Spleen (tissue), 11 donors: ENCODE measurements at regions not wholly inside any gene's neighbourhood (a gene's known extent, or its start where the extent isn't known, plus 50 kb on each side); places are given as distances from the start of the nearest gene placed in this dataset.

Experiments used
- DNase-seq: peaks from one replicate; pipeline ENCODE4 v3.0.0-alpha.2; 2020
- H3K27ac ChIP-seq, 8 donors: fragments of 200-600 bp; sonication (generic) in 7 of 8; 1 replicate in 4 of 8; 2 replicates in 4 of 8; pipeline versions ENCODE4 v1.5.0 to v1.8.0; 2016 to 2021; ENCODE audit warnings: inconsistent platforms in 4 of 8, mild to moderate bottlenecking in 4 of 8, moderate library complexity in 1 of 8
- H3K27me3 ChIP-seq, 7 donors: fragments of 200-600 bp; sonication (generic) in 6 of 7; replicated peaks in 1 of 7; 1 replicate in 4 of 7; 2 replicates in 3 of 7; pipeline versions ENCODE4 v1.5.0 to v1.8.0; 2016 to 2021; ENCODE audit warnings: inconsistent platforms in 3 of 7, mild to moderate bottlenecking in 1 of 7
- H3K36me3 ChIP-seq, 6 donors: fragments of 200-600 bp; sonication (generic) in 5 of 6; 1 replicate in 4 of 6; 2 replicates in 2 of 6; pipeline versions ENCODE4 v1.5.0 to v1.8.0; 2016 to 2021; ENCODE audit warnings: inconsistent platforms in 2 of 6
- H3K4me1 ChIP-seq, 6 donors: fragments of 200-600 bp; sonication (generic) in 5 of 6; 1 replicate in 3 of 6; 2 replicates in 3 of 6; pipeline versions ENCODE4 v1.5.0 to v1.8.0; 2016 to 2021; ENCODE audit warnings: inconsistent platforms in 3 of 6
- H3K4me3 ChIP-seq, 8 donors: fragments of 200-600 bp; sonication (generic) in 7 of 8; 1 replicate in 4 of 8; 2 replicates in 4 of 8; pipeline versions ENCODE4 v1.5.0 to v1.8.0; 2016 to 2021; ENCODE audit warnings: inconsistent platforms in 4 of 8, mild to moderate bottlenecking in 4 of 8, moderate library complexity in 2 of 8
- H3K9me3 ChIP-seq, 8 donors: fragments of 200-600 bp; sonication (generic) in 7 of 8; 1 replicate in 4 of 8; 2 replicates in 4 of 8; pipeline versions ENCODE4 v1.5.0 to v1.8.0; 2016 to 2021; ENCODE audit warnings: inconsistent platforms in 4 of 8
- POLR2A ChIP-seq, 3 donors: fragments of 450-650 bp; IDR thresholded peaks; one replicate each; pipeline ENCODE4 v1.5.1; 2017; ENCODE audit warnings: antibody characterized with exemption in 3 of 3, mild to moderate bottlenecking in 1 of 3
- POLR2AphosphoS5 ChIP-seq, 3 donors: sonication (generic); formaldehyde crosslinking; IDR thresholded peaks; one replicate each; pipeline ENCODE4 v1.5.1; 2017; ENCODE audit warnings: antibody characterized with exemption in 3 of 3
- WGBS, 5 donors: extraction: QIAGEN DNeasy Blood & Tissue Kit in 3 of 5; methylation state at CpG; one replicate each; pipeline versions ENCODE4 v1.1.5 to v1.1.7; 2013 to 2018; 5-methylcytosine and 5-hydroxymethylcytosine counted together
- intact Hi-C: fragments of 100-400 bp; cut with DNase I; formaldehyde crosslinking; loops from one replicate; pipeline ENCODE4 v1.15.0; 2023; ENCODE audit warnings: low total_unique reads
- TF ChIP-seq, protein P1 (sequence below), 11 experiments: fragments of 200-600 bp in 7 of 11; fragments of 450-650 bp in 4 of 11; sonication (generic) in 4 of 11; IDR thresholded peaks in 8 of 11; conservative IDR thresholded peaks in 3 of 11; 1 replicate in 7 of 11; 2 replicates in 4 of 11; pipeline versions ENCODE4 v1.4.0 to v1.8.0; 2016 to 2021; ENCODE audit warnings: antibody characterized with exemption in 11 of 11, inconsistent platforms in 4 of 11, mild to moderate bottlenecking in 1 of 11
- donor health status: healthy with polysubstance abuse.
- donor health status: DM: no; HTN: no; CAD: no; lungs with moderate emphysema.
- donor health status: DM: no; HTN: no; CAD: no.
- donor health status: Bipolar disorder and iron deficiency.
- donor health status: healthy.
- donor health status: DM: no; HTN: no; CAD: no.
- donor health status: DM: yes; HTN: yes; CAD: no.

GRCh38 chrX:100477467-100477866 lies 67.4 kb upstream of the PCDH19 start:
- intact Hi-C loops: no loop called here
- TF ChIP-seq POLR2AphosphoS5 (IDR thresholded peaks at IDR 0.05) (no peak), POLR2A (IDR thresholded peaks at IDR 0.05) (no peak)
- TF ChIP-seq, protein P1, sequence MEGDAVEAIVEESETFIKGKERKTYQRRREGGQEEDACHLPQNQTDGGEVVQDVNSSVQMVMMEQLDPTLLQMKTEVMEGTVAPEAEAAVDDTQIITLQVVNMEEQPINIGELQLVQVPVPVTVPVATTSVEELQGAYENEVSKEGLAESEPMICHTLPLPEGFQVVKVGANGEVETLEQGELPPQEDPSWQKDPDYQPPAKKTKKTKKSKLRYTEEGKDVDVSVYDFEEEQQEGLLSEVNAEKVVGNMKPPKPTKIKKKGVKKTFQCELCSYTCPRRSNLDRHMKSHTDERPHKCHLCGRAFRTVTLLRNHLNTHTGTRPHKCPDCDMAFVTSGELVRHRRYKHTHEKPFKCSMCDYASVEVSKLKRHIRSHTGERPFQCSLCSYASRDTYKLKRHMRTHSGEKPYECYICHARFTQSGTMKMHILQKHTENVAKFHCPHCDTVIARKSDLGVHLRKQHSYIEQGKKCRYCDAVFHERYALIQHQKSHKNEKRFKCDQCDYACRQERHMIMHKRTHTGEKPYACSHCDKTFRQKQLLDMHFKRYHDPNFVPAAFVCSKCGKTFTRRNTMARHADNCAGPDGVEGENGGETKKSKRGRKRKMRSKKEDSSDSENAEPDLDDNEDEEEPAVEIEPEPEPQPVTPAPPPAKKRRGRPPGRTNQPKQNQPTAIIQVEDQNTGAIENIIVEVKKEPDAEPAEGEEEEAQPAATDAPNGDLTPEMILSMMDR (IDR thresholded peaks at IDR 0.05 in 8 of 11, conservative IDR thresholded peaks at IDR 0.05 in 3 of 11): no peak
- Histone ChIP-seq H3K4me1 (no peaks in the 10 kb centered on the region), H3K4me3 (no peak overlapping the region), H3K9me3 (peaks cover 0 to 5% (median 0%) of the 10 kb centered on the region in 8 donors), H3K27ac (no peak overlapping the region), H3K27me3 (no peaks in the 10 kb centered on the region), H3K36me3 (no peaks in the 10 kb centered on the region)
- 60 to 80% (median 68%) methylated on average over 2 of the region's 2 CpGs for WGBS, 5 donors
- DNase-seq: no peak
